HG02610 (cell line): ENCODE measurements at regions not wholly inside any gene's neighbourhood (a gene's known extent, or its start where the extent isn't known, plus 50 kb on each side); places are given as distances from the start of the nearest gene placed in this dataset.

Source experiments
- ATAC-seq: cut with Tn5 transposase; IDR thresholded peaks from one replicate; pipeline ENCODE4 v1.9.1; 2021; ENCODE audit warnings: mild to moderate bottlenecking, moderate library complexity; ENCODE audit not compliant: unreplicated experiment

DNA sequence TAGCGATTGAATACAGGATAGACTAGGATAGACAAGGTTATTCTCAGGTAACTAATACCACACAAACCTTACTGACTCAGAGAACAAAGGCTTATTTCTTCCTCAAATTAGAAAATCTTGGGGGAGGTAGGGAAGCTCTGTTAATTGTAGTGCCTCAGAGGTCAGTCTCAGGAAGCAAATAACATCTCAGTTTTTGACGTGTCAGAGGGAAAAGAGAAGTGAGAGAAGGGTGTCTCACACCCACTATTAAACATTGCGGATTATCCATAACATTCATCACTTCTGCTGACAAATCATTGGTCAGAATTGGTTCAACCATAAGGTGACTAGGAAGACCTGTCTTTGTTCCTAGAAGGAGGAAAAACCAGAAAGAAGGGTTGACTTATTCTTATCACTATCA is 579.4 kb upstream of the MIR17HG start:
- ATAC-seq: no peak

DNA sequence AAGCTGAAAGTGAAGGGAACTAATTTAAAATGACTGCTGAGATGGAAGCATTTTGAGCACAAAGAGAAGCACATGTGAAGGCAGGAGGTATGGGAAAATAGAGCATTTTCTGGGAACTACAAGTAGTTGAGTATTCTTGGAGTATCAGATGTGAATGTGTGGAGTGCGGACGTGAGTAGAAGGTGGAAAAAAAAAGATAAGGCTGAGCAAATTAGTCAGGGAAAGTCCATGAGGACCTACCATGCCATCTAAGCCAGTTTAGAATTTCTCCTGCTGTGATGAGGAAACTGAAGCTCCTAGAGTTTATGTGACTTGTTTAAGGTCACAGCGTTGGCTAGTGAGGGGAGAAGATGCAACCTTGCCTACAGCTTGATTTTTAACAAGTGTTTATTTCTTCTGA is 578.1 kb upstream of the MIR17HG start:
- no peak for ATAC-seq

DNA sequence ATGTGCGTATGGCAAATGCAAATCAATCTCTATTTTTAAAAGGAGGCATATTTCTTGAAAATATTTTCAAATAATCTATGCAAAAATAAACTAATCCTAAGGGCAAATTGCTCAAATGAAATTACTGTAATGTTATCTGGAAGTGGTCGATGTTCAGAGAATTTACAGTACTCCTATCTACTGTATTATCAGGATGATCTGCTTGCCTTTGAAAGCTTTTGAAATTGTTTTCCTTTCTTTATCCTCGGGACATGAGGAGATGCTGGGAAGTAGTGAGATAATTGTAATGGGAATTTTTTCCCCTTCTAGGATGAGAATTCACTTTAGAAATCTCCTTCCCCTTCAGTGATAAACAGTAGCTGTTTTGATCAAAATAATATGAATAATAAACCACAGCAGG is 577.2 kb upstream of the MIR17HG start:
- no peak for ATAC-seq

DNA sequence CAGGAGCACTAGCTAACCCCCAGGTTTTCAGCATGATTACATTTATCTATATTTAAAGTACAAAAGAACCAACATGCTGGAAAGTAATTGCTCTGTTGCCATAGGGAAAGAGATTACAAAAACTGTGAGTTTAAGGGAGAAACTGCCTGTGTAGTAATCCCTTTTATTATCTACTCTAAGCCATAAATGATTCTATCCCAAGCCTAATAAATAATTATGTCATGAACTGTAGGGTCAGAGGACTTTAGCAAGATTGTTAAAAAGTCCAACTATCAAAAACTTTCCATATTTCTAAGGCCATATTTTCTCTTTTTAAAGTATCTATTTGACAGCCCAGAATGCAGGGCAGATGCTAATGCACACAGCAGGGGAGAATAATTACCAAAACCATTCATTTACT is 573.8 kb upstream of the MIR17HG start:
- no peak for ATAC-seq

DNA sequence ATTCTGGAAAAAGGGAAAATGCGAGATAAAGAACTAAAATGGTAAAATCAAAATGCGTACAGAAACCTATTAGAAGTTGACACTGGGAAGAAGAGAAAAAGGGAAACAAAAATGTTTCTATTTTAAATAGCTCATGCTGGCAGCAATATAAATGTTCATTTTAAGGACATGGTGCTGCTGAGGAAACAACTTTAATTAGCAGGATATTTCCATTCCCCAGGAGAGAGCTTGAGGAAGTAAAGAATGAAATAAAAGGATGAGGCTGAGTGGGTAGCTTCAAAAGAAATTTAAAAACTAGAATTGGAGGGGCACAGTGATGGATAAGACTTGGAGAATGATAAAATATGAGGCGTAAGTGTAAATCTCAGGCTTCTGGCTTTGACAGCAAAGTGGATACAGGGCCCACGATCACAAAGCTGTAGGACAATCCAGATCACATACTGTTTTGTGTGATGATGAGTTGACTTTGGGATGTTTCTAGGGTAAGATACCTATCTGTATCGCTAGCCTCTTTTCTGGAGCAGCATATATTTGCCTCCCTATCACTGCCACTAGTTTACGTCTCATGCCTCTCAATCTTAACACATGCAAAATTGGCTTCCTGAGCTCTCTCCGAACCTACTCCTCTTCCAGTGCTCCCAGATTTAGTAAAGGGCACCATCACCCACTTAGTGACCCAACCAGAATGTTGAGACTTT is 571.3 kb upstream of the MIR17HG start:
- ATAC-seq: no peak

DNA sequence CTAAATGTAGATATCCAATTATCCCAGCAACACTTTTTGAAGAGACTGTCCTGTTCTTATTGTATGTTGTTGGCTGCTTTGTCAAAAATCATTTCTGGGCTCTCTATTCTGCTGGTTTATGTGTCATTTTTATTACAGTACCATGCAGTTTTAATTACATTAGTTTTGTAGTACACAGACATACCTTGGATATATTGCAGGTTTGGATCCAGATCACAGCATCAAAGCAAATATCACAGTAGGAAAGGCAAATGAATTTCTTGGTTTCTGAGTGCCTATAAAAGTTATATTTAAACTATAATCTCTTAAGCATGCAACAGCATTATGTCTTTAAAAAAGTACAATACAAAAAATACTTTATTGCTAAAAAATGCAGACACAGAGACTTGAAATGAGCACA is 564.2 kb upstream of the MIR17HG start:
- ATAC-seq: no peak

DNA sequence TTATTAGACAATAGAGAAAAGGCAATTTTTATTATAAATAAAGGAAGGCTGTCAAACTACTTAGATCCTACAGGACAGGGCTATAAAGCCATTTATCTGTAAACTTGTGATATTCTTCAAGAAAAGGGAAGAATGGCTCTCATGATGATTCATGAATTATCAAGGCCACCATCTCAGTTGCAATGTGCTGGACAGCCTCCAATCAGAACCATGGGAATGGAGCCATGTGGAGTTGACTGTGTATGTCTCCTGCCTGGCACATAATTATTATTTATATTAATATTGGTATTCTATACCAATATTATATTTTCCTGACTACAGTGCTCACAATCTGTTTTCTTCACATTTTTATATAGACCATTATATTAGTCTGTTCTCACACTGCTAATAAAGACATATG is 560.5 kb upstream of the MIR17HG start:
- no peak for ATAC-seq

DNA sequence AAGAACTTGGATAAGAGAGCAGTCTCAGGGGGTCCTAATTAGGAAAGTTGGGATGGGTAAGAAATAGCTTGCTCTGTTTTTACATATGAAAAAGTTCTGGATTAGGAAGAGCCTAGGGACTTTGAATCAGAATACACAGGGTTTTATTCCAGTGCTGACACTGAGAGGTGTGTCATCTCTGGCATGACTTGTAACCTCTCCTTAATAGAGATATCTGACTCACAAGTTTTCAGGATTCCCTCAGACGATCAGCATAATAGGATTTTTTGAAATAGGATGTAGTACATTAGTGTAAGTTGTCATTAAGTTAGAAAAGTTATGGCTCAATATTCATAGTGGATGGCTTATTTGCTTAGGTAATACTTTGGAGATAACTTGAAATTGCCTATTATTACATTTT is 555.2 kb upstream of the MIR17HG start:
- no peak for ATAC-seq

DNA sequence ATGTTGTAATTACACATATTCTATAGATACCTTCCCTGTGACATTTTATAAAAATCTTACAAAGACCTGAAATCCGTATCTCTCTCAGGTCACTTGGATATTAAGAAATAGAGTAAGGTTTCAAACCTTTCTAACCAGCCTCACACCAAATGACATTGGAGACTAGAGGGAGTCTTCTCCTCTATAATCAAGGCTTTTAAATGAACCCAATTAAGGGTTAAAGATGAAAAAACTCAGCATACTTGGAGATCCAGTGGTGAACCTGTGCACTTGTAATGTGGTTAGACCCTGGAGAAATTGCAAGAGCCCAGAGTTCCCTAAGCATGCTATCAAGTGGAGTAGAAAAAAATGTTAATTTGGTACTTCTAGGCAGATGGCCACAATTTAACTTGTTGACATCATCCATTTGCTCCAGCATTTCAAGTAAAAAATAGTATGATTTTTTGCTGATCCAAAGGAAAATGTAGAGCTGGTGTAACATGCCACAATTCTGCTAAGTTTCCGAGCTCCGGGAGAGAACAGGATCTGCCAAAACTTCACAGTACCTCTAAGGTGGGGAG is 554.1 kb upstream of the MIR17HG start:
- ATAC-seq: no peak

DNA sequence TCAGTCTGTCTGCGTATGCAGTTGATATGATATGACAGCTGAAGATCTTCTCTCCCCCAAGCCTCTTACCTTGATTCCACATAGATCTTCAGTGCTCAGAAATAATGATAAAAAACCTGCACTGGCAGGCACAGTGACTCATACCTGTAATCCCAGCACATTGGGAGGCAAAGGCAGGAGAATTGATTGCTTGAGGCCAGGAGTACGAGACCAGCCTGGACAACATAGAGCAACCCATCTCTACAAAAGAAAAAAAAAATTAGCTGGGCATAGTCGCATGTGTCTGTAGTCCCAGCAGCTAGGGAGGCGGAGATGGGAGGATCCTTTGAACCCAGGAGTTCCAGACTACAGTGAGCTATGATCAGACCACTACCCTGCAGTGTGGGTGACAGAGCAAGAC is 551.0 kb upstream of the MIR17HG start:
- no peak for ATAC-seq

DNA sequence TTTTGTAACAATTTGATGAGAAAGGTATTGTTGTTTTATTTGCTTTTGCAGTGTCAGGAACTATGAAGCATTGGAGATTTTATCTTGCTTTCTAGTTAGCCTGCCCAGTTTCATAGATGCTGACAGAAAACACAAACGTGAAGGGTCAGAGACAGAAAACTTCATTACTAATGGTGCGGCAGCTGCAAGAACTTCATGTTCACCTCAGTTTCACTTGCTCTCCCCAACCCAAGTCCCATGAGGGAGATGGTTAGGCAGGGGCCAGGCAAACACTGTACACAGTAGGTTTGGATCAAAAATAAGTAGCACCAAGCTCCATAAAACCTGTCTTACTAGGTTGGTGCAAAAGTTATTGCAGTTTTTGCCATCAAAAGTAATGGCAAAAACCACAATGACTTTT is 550.2 kb upstream of the MIR17HG start:
- no peak for ATAC-seq

DNA sequence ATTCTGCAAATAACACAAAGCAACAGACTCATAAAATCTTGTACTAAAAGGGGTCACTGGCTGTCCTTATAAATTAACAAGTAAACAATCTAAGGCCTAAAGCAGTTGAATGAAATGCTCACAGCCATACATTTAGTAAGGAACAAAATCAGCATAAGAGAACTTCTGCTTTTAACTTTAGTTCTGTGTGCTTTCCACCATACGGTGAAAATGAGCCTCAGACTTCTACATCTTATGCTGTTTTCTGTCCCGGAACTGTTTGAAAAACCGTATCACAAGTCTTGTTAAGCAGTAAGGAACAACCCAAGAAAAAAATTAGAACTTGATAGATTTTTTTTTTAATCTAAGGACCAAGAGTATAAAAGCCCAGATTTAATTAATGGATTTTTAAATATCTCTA is 549.1 kb upstream of the MIR17HG start:
- ATAC-seq: no peak

DNA sequence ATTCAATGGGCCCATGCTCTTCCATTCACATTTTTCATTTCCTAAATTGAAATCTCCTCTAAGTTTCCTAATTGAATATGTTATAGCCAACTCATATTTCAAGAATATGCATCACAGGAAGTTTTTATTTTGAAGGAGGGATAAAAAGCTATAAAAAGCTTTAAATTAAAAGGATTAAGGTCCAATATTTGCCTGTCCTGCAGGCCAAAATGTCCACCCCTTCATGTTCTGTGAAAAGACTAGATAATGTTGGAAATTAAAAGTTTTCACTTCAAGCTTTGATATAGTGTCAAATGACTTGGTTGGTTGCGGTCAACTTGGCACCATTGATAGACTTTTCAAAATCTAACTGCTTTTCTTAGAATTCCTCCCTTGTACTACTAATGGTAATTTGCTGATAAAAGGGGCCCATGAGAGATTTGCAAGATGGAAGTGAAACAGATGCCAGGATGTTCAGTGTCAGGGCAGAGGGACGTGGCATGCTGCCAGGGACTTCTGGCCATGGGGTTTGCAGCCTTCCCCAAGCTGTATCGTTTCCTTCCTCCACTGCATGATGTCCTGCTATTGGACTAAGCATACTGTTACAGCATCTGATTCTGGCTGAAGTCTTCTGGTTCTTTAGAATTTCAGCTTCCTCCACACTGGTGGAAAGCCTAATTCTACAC is 547.3 kb upstream of the MIR17HG start:
- ATAC-seq: no peak

DNA sequence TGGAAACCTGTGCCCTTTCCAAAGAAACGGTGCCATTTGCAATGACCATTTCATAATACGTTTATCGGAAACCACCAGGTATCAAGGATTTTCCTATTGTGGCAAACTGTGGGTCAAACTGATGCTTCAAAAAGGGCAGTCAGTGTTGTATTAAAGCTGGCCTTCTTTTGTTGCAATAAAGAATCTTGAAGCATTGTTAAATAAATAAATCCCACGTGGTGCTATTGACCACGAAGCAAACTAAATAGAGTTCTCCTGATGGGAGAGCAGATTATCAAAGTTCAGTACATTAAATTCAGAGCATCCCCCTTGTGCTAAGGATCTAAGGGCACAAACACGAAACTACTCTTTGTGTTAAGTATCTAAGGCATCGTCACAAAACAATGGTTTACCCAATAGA is 545.9 kb upstream of the MIR17HG start:
- ATAC-seq: no peak

DNA sequence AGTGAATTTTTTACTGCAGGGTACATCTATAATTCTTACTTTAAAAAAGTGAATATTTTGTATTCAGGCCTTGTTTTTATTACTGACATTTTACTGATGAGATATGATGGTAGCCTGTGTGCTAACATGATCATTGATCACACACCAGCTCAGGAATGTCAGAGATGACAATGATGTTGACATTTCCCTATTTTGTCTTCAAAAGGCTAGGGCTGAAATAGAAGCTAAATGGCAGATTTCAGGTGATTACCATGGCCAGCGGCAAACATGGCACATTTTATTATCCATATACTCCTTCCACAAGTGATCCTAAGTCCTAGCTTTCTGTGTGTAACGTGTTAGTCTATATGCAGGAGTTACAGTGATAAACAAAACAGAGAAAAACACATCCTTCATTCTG is 544.3 kb upstream of the MIR17HG start:
- no peak for ATAC-seq

DNA sequence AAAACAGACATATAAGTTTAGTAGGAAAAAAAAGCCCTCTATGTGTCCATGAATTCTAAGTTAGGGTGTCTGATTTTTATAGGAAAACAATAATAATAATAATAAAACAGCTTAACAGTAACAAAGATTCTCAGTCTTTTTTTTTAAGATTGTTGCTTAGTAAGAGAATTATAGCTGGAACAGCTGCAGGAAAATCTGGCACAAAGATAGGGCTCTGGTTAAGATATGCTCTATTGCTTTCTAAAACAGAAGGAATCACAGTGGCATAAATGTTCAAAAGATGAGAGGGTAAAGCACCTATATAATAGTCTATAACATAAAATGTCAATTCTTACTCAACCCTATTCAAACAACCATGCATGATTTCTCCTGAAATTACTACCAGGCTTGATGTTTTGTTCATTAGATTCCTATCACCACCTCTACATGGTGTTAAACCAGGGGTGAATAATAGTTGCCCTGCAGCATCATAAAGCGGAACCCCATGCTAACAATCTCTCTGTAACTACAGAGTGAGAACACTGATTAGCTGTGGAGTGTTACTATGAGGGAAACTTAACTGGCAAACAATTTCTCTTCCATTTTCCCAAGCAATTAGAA is 541.4 kb upstream of the MIR17HG start:
- ATAC-seq: no peak

DNA sequence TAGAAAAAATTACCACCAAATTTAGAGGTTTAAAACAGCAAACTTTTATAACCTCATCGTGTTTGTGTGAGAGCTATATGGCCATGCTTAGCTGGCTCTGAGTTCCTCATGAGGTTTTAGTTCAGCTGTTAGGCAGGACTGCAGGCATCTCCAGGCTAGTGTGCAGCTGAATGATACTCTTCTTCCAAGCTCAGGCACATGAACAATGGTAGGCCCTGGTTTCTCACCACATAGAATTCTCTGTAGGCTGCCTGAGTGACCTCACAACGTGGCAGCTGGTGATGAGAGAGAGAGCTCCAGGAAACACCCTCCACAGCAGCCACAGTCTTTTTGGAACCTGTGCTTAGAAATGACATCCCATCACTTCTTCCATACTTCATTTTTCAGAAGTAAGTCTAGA is 540.6 kb upstream of the MIR17HG start:
- ATAC-seq: no peak

DNA sequence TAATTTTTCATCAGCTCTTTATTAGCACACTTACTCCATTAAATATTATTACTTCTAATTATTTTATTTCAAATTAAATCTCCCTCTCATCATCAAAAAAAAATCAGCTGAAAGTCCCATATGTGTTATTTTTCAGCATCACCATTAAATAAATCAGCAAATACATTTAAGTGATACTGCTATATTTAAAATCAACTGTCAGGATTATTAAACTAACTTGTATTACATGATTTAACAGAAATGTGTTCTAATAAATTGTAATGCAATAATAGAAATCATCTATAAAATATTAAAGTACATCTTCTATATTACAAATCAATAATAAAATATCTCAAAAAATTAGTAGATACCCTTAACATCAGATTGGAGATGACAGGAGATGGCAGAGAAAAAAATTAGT is 538.6 kb upstream of the MIR17HG start:
- ATAC-seq: no peak

DNA sequence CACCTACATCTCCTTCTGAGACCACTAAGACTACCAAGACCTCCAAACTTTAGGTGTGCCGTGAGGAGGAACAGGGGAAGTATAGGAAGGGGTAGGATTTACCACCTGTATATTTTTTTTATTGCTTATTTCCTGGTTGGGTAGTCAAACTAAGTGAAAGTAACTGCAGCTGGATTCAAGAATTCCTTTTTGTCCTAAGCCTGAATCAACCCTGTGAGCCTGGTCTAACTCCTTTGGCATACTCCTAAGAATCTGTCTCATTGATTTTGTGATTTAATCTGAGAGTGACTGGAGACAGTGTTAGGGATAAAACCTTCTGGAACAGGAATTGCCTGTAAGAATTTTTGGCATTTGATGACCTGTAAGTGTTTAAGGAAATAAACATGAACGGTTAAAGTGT is 523.5 kb upstream of the MIR17HG start:
- ATAC-seq: no peak

DNA sequence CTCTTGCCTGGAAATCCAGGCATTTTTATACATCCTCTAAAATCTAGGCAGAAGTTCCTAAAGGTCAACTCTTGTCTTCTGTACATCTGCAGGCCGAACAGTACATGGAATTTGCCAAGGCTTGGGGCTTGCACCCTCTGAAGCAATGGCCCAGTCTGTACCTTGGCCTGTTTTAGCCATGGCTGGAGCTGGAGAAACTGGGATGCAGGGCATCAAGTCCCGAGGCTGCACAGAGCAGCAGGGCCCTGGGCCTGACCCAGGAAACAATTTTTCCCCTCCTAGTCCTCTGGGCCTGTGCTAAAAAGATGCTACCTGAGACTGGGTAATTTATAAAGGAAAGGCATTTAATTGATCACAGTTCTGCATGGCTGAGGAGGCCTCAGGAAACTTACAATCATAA is 520.8 kb upstream of the MIR17HG start:
- no peak for ATAC-seq

DNA sequence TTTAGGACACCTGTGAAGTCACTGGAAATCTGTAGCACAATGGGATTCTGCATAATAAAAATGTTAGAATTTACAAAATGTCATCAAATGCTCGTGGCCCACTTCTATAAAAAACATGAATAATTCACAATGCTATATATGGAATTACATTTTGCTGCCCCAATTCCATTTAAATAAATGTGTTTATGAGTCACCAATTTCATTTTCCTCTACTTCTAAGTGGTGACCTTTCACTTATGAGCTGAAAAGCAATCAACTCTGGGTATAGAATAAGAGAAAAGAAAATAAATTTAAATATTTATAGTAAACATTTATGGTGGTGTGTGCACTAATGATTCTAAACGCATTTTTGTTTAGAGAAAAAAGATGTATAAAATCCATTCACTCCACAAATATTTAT is 516.7 kb upstream of the MIR17HG start:
- no peak for ATAC-seq

DNA sequence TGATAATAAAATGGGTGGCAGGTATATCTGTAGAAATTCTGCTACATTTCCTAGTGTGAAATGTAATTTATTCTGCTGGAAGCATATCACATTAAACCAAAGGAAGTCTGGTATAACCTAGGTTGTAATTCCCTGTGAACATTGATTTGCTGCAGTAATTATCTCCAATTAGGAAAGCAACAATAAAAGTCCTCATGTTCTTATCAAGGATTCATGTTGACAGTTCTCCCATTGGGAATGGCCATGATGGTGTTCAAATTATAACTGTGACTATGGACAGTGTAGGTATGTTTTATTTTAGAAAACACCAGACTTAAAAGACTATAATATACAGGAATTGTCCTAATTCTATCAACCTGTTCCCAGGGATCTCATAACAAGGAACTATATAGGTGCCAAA is 513.5 kb upstream of the MIR17HG start:
- no peak for ATAC-seq
